Ectodermal cell (in vitro differentiated cells): ENCODE measurements at regions not wholly inside any gene's neighbourhood (a gene's known extent, or its start where the extent isn't known, plus 50 kb on each side); places are given as distances from the start of the nearest gene placed in this dataset.

Experiments used
- H3K27ac ChIP-seq: 2 replicates; pipeline ENCODE4 v1.7.0; 2013; ENCODE audit warnings: mild to moderate bottlenecking, low read depth, low read length; ENCODE audit not compliant: insufficient read depth, poor library complexity, severe bottlenecking
- H3K27me3 ChIP-seq: 2 replicates; pipeline ENCODE4 v1.7.0; 2013; ENCODE audit warnings: mild to moderate bottlenecking, low read length; ENCODE audit not compliant: insufficient read depth, control insufficient read depth, poor library complexity, severe bottlenecking
- H3K36me3 ChIP-seq: one replicate; pipeline ENCODE4 v1.7.0; 2013; ENCODE audit warnings: low read length; ENCODE audit not compliant: control insufficient read depth, insufficient read depth
- H3K4me1 ChIP-seq: one replicate; pipeline ENCODE4 v1.7.0; 2013; ENCODE audit warnings: low read length; ENCODE audit not compliant: control insufficient read depth, insufficient read depth
- H3K4me3 ChIP-seq: 2 replicates; pipeline ENCODE4 v1.7.0; 2013; ENCODE audit warnings: low read depth, low read length, control low read depth; ENCODE audit not compliant: insufficient read depth
- H3K9me3 ChIP-seq: 2 replicates; pipeline ENCODE4 v1.7.0; 2013; ENCODE audit warnings: mild to moderate bottlenecking, low read length, moderate library complexity; ENCODE audit not compliant: control insufficient read depth
- WGBS, 2 experiments: methylation state at CpG; one replicate each; pipeline ENCODE4 v1.1.7; 2013; ENCODE audit warnings: missing lambda C conversion rate in 2 of 2; 5-methylcytosine and 5-hydroxymethylcytosine counted together

DNA sequence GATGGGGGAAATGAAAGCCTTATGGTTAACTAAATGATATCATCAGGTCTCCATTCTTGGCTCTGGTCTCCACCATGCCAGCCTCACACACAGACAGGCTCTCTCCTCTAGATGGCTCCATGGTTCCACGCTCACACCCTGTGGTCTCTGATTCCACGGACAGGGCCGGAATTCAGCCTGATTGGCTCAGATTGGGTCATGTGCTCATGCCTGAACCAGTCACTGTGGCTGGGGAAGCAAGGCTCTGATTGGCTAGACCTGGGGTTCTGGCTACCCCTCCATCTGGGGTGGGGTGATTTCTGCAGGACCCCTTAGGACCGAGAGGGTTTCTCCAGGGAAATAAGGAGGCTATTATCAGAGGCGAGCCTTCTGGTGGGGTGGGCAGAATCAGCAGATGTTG, 277.0 kb downstream of the PTPRU start:
- no peaks in the 10 kb centered on the region for H3K36me3 ChIP-seq
- H3K27ac ChIP-seq, result no peak overlapping the region
- 83 to 88% methylated on average over 5 of the region's 5 CpGs for WGBS, 2 experiments
- H3K4me1 ChIP-seq, result no peaks in the 10 kb centered on the region
- no peak overlapping the region for H3K4me3 ChIP-seq
- no peaks in the 10 kb centered on the region for H3K9me3 ChIP-seq
- no peaks in the 10 kb centered on the region for H3K27me3 ChIP-seq

DNA sequence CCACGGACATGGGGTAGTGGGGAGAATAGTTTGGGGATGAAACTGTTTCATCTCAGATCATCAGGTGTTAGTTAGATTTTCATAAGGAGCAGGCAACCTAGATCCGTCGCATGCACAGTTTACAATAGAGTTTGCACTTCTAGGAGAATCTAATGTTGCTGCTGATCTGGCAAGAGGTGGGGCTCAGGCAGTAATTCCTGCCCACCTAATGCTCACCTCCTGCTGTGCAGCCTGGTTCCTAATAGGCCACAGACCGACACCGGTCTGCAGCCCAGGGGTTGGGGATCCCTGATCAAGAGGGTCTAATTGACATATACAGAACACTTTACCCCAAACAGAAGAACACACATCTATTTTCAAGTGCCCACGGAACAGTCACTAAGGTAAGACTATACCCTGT, 275.1 kb downstream of the PTPRU start:
- H3K27me3 ChIP-seq, result no peaks in the 10 kb centered on the region
- no peaks in the 10 kb centered on the region for H3K36me3 ChIP-seq
- no peak overlapping the region for H3K4me3 ChIP-seq
- no peaks in the 10 kb centered on the region for H3K9me3 ChIP-seq
- no peak overlapping the region for H3K27ac ChIP-seq
- WGBS, 2 experiments, result 83 to 86% methylated on average over 6 of the region's 6 CpGs
- H3K4me1 ChIP-seq, result peaks cover 4% of the 10 kb centered on the region

DNA sequence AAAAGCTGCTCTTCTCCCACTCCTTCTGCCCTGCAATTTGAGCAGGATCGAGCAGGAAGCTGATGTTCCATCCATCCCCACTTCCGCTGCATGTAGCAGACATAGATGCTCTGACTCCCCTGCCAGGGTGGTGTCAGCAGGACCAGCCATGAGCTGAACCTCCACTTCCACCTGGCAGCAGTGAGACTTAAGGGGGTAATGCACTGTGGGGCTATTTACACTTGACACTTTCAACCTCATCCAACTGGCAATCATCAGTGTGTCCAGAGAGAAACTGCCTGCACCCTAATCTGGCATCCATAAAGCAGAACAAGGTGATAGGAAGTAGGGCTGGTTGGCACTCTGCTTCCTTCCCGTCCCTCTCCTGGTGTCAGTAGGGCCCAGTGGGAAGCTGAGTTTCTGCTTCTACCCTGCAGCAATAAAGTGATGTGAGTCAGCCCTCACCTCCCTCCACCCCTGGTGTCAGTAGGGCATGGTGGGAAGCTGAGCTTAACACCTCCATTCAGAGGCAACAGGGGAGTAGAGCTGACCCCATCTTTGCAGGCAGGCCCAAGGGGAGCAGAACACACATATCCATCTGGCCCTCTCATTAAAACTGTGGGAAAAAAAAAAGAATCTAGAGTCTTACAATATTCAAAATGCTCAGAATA, 272.3 kb downstream of the PTPRU start:
- H3K4me1 ChIP-seq, result peaks cover 18% of the 10 kb centered on the region
- no peaks in the 10 kb centered on the region for H3K9me3 ChIP-seq
- no peaks in the 10 kb centered on the region for H3K27me3 ChIP-seq
- no peak overlapping the region for H3K27ac ChIP-seq
- H3K4me3 ChIP-seq, result no peak overlapping the region
- 91 to 92% methylated on average over 3 of the region's 3 CpGs for WGBS, 2 experiments
- H3K36me3 ChIP-seq, result no peaks in the 10 kb centered on the region

DNA sequence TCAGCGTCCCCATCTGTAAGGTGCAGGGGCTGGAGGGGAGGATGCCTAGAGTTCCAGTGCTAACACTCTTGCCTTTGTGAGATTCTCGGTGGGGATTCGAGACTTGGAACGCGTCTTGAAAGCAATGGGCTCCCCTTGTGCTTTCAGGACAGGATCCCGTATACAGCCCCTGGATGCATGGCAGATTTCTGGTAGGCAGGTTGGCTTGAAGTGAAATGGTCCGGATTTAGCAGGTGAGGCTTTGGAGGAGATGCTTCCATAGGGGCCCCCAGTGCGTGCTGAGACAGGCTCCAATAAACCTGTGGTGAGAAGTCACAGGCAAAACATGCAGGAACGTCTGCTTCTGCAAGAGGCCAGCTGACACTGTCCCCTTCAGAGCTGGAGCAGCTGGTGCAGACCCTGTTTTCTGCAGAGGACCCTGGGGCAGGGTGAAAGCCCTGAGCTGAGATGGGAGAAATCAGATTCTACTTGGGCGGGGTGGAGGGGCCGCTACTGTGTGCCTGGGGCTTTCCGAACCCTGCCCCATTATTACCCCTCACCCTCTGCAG, 270.4 kb downstream of the PTPRU start:
- no peaks in the 10 kb centered on the region for H3K36me3 ChIP-seq
- no peak overlapping the region for H3K27ac ChIP-seq
- 85% methylated on average over 12 of the region's 12 CpGs for WGBS, 2 experiments
- H3K4me3 ChIP-seq, result no peak overlapping the region
- peaks cover 37% of the 10 kb centered on the region for H3K4me1 ChIP-seq
- H3K9me3 ChIP-seq, result no peaks in the 10 kb centered on the region
- H3K27me3 ChIP-seq, result no peaks in the 10 kb centered on the region

DNA sequence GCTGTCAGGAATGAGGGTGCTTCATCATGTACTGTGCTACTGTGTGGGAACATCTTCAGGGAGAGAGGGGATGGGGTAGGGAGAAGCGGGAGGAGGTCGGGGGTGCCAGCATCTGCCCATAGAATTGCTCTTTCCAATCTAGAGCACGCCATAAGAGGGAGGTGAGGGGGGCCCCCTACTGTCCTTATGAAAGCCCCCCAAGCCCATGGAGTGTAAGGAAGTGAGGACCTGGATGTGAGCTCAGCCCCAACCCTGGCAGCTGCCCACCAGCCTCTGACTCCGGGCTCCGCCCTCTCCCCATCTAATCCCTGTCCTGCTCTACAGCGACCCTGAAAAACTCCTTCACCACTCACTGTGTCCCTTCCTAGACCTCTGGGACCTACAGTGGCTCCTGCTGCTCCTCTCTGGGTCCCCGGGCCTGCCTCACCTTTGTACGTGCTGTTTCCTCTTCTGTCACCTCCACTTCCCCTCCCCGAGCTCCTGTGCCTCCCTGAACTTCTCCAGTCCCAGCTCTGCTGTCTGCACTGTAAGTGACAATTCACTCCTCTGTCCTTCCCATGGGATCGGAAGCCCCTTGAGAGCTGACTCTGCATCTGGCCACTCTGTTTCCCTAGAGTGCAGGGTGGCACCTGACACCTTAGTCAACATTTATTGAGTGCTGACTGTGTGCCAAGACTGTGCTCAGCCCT, 269.4 kb downstream of the PTPRU start:
- Histone ChIP-seq H3K36me3 (no peaks in the 10 kb centered on the region), H3K4me1 (peaks cover 46% of the 10 kb centered on the region), H3K9me3 (no peaks in the 10 kb centered on the region), H3K4me3 (no peak overlapping the region), H3K27ac (no peak overlapping the region), H3K27me3 (no peaks in the 10 kb centered on the region)
- WGBS, 2 experiments, result 85 to 88% methylated on average over 10 of the region's 10 CpGs

DNA sequence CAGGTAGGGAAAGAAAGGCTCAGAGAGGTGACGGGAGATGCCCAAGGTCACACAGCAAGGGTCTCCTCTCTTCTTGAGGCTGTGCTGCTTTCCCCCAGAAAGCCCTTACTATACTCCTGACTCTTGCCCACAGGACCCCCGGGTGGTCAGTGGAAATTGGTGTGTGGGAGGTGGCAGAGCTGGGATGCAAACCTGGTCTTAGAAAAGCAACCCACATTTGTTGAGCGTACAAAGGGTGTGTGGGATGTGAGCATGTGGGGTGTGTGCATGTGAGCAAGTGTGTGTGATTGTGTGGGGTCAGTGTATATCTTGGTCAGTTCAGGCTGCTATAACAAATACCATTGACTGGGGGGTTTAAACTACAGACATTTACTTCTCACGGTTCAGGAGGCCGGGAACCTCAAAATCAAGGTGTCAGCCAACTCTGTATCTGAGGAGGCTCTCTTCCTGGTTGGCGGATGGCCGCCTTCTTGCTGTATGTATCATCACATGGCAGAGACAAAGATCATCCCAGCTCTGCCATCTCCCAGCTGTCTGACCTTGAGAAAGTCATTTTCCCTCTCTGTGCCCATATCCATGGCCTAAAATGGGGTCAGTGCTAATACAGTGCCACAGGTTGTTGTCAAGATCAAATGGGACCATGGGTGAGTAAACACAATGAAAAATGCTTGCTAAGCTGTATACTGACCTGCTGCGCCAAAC, 268.5 kb downstream of the PTPRU start:
- no peak overlapping the region for H3K27ac ChIP-seq
- H3K4me1 ChIP-seq, result peaks cover 49% of the 10 kb centered on the region
- H3K27me3 ChIP-seq, result no peaks in the 10 kb centered on the region
- no peaks in the 10 kb centered on the region for H3K9me3 ChIP-seq
- H3K4me3 ChIP-seq, result no peak overlapping the region
- 93 to 94% methylated on average over 8 of the region's 8 CpGs for WGBS, 2 experiments
- H3K36me3 ChIP-seq, result no peaks in the 10 kb centered on the region

DNA sequence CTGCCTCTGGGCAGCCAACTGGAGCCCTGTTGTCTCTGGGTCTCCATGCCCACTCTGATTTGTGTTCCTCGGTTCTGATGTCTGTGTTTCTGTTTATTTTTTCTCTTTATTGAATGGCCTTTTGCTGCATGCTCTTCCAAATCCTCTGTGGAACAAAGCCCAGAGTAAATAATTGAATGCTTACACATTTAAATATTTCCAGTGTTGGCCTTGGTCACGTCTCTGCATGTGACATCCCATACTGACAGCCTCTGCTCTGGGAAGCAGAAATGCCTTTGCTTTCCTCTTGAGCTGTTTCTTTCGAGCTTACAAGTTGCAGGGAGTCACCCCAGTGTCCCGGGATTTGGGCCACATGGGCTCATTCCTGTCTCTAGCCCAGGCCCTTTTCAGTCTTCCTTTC, 267.9 kb downstream of the PTPRU start:
- no peaks in the 10 kb centered on the region for H3K36me3 ChIP-seq
- no peak overlapping the region for H3K27ac ChIP-seq
- no peaks in the 10 kb centered on the region for H3K27me3 ChIP-seq
- no peak overlapping the region for H3K4me3 ChIP-seq
- 46 to 57% methylated on average over 4 of the region's 4 CpGs for WGBS, 2 experiments
- peaks cover 49% of the 10 kb centered on the region for H3K4me1 ChIP-seq
- no peaks in the 10 kb centered on the region for H3K9me3 ChIP-seq

DNA sequence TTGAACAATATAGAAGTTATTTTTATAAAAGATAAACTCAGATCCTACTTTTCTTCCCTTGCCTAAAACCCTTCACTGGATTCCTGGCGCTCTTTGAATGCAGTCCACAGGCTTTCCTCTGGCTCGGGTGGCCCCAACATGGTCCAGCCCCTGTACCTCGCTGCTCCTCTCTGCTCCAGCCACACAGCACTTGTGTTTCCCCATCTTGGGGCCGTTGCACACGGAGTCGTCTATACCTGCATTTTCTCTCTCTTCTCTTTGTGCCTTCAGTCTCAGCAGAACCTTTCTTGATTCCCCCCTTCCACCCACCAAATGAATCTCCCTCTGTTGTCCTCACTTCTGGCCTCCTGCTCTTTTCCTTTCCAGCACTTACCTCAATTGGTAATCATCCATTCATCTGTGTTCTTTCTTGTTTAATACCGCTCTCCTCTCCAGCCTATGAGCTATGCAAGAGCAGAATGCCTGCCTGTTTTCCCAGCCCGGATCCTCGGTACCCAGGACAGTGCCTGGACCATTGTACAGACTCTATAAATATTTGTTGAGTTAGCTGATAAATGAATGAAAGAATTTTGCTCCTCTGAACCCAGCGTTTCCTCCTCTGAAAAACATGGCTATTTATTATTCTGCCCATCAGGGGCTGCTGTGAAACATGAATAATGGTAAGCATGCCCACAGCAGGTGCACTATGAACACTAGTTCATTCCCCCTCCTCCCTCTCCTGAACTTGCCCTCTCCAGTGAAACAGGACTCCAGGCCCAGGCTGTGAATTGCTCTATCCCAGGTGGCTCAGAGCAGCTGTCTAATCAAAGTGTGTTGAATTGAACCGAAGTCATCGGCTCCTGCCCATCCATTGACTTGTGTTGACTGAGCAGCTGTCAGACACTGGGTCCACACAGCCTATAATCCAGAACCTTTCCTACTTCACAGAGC, 266.9 kb downstream of the PTPRU start:
- no peaks in the 10 kb centered on the region for H3K36me3 ChIP-seq
- H3K4me1 ChIP-seq, result peaks cover 49% of the 10 kb centered on the region
- no peaks in the 10 kb centered on the region for H3K9me3 ChIP-seq
- H3K27me3 ChIP-seq, result no peaks in the 10 kb centered on the region
- 83 to 87% methylated on average over 12 of the region's 12 CpGs for WGBS, 2 experiments
- no peak overlapping the region for H3K27ac ChIP-seq
- no peak overlapping the region for H3K4me3 ChIP-seq

DNA sequence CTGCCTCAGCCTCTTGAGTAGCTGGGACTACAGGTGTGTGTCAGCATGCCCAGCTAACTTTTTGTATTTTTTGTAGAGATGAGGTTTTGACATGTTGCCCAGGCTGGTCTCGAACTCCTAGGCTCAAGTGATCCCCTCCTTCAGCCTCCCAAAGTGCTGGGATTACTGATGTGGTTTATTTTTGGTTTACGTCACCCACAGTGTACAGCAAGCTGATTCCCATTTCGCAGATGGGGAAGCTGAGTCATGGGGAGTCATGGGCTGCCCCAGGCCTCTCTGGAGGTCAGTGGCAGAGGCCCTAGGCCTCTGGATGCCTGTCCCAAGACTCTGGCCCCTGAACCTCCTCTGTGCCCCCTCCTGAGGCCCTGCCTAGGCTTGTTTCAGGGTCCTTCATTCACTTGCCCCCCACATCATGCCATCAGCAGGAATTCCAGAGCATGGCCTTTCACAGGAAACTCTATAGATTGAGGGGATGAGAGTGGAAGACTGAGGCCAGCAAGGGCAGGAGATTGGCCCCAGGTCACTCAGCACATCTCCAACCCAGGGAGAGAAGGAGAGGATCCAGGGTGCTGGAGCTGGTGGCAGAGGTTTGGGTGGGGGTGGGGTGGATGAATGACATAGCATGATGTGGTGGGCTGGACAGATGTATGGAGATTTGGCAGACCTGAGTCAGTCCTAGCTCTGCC, 266.0 kb downstream of the PTPRU start:
- H3K27ac ChIP-seq, result no peak overlapping the region
- H3K36me3 ChIP-seq, result no peaks in the 10 kb centered on the region
- H3K4me3 ChIP-seq, result no peak overlapping the region
- H3K27me3 ChIP-seq, result no peaks in the 10 kb centered on the region
- 93 to 95% methylated on average over 3 of the region's 3 CpGs for WGBS, 2 experiments
- H3K4me1 ChIP-seq, result peaks cover 49% of the 10 kb centered on the region
- no peaks in the 10 kb centered on the region for H3K9me3 ChIP-seq
